GM19467 (cell line): ENCODE measurements at regions not wholly inside any gene's neighbourhood (a gene's known extent, or its start where the extent isn't known, plus 50 kb on each side); places are given as distances from the start of the nearest gene placed in this dataset.
"Not testable (repeated sequence)": the region's sequence is repeated elsewhere in the genome, so short reads cannot be mapped to it uniquely, and the experiment has no call there.

Experiments used
- ATAC-seq: cut with Tn5 transposase; IDR thresholded peaks from one replicate; pipeline ENCODE4 v1.9.1; 2021; ENCODE audit warnings: mild to moderate bottlenecking, moderate library complexity; ENCODE audit not compliant: unreplicated experiment

GRCh38 chr9:66829853-66830252 lies 70.7 kb upstream of the ZNF658 start:
- not testable (repeated sequence) for ATAC-seq

DNA sequence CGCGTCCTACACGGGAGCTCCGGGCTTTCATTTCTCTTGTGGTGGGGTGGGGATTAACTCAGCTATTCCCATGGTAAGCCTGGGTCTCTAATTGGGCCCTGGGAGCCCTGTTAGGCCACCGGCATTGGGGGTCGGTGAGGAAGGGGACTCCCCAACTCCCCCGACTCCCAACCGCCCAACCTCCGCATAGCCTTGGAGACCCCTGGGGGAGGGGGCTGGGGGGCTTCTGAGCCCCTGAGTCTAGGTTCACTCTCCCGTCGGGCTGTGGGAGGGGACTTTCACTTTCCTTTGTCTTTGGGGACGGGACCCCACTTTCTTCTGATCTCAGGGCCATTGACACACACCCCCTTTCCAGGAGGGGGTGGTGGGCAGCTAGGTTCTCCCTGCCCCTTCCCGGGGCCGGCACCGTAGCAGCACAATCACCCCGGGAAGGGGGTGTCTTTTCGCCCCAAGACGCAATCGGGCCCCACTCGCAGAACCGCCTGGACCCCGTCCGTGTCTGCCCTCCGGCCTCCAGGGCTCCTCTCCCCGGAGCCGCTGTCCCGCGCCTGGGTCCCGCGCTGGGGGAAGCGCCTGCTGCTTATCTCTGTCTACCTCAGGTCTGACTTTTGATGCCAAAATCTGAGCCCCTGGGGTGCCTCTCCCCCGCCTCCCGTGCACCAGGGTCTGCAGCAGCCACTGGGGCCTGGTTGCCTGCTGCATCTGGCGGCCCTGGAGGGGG lies 69.6 kb upstream of the ZNF658 start:
- not testable (repeated sequence) for ATAC-seq

DNA sequence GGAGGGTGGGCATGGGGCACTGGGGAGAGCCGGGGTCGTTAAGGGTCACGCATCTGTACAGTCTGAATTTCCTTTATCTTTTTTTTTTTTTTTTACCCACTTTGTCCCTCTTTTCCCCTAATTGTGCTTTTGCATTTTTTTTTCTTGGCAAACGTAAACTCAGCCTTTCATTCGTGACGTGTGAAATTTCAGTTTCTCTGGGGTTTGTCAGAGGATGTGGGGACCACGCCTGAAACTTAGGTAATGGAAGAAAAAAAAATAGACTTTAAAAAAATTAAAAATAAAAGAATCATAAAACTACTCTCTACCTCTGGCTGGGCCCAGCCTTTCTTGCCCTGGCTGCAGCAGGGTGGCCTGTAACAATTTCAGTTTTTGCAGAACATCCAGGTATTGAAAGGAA lies 68.3 kb upstream of the ZNF658 start:
- not testable (repeated sequence) for ATAC-seq

DNA sequence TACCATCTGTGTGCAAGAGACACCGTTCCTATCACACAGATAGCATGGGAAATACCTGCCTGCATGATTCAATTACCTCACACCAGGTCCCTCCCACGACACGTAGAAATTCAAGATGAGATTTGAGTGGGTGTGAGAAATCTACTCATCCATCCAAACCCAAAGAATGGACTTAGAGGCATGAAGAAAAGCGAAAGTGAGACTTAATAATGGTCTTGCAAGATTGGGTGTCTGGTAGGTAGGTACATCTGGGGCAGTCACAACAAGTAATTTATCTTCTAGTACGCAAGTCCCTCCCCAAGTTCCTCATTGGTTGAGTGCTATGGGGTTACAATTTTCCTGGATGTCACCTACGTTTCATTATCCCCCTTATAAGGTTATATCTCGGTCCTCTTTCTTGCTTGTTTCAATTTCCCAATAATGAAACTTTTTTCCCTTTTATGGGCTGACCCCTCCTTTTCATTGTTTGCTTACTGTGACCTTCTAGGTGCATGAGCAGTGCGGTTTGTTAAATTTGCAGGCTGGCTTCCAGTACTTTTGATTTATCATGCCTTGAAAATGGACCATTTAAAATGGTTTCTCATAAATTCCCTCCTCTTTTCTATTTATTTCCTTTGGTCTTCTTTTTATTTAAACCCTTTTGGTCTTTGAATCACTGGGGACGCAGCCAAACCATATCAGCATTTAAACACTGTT lies 63.1 kb upstream of the ZNF658 start:
- not testable (repeated sequence) for ATAC-seq
